HG02763 (cell line): ENCODE measurements at regions not wholly inside any gene's neighbourhood (a gene's known extent, or its start where the extent isn't known, plus 50 kb on each side); places are given as distances from the start of the nearest gene placed in this dataset.

Source experiments
- ATAC-seq: cut with Tn5 transposase; IDR thresholded peaks from one replicate; pipeline ENCODE4 v1.9.1; 2021; ENCODE audit warnings: mild to moderate bottlenecking, moderate library complexity; ENCODE audit not compliant: unreplicated experiment

- ATAC-seq = no peak
These were observed 182.2 kb upstream of the FOXN2 start for GRCh38 chr2:48132271-48132625.

- no peak for ATAC-seq
These were observed 179.8 kb upstream of the FOXN2 start for GRCh38 chr2:48134704-48135103.

- ATAC-seq = no peak
These were observed 178.7 kb upstream of the FOXN2 start for GRCh38 chr2:48135797-48136196.

- ATAC-seq = no peak
These were observed 176.7 kb upstream of the FOXN2 start for GRCh38 chr2:48137829-48138228.

GRCh38 chr2:48138898-48139297 lies 175.6 kb upstream of the FOXN2 start:
- no peak for ATAC-seq

- ATAC-seq = no peak
These were observed 173.9 kb upstream of the FOXN2 start for GRCh38 chr2:48140586-48140985.

GRCh38 chr2:48144777-48145176 lies 169.7 kb upstream of the FOXN2 start:
- no peak for ATAC-seq

- no peak for ATAC-seq
These were observed 168.5 kb upstream of the FOXN2 start for GRCh38 chr2:48145845-48146452.

GRCh38 chr2:48146552-48146951 lies 167.9 kb upstream of the FOXN2 start:
- no peak for ATAC-seq

GRCh38 chr2:48147719-48148118 lies 166.8 kb upstream of the FOXN2 start:
- no peak for ATAC-seq

- no peak for ATAC-seq
These were observed 165.5 kb upstream of the FOXN2 start for GRCh38 chr2:48148841-48149430.

GRCh38 chr2:48157150-48157549 lies 157.3 kb upstream of the FOXN2 start:
- ATAC-seq = no peak

- no peak for ATAC-seq
These were observed 152.9 kb upstream of the FOXN2 start for GRCh38 chr2:48161628-48162027.

GRCh38 chr2:48162742-48163141 lies 151.7 kb upstream of the FOXN2 start:
- no peak for ATAC-seq

- ATAC-seq = no peak
These were observed 149.3 kb upstream of the FOXN2 start for GRCh38 chr2:48165070-48165753.

- no peak for ATAC-seq
These were observed 145.3 kb upstream of the FOXN2 start for GRCh38 chr2:48169141-48169592.

GRCh38 chr2:48170281-48170680 lies 144.2 kb upstream of the FOXN2 start:
- ATAC-seq = no peak

- ATAC-seq = no peak
These were observed 141.3 kb upstream of the FOXN2 start for GRCh38 chr2:48173141-48173540.

- ATAC-seq = no peak
These were observed 140.0 kb upstream of the FOXN2 start for GRCh38 chr2:48174503-48174902.

GRCh38 chr2:48175254-48175653 lies 139.2 kb upstream of the FOXN2 start:
- ATAC-seq = no peak

- no peak for ATAC-seq
These were observed 138.8 kb upstream of the FOXN2 start for GRCh38 chr2:48175656-48176055.

GRCh38 chr2:48176876-48177275 lies 137.6 kb upstream of the FOXN2 start:
- ATAC-seq = no peak
